OCI-LY3 (cell line): ENCODE measurements at regions not wholly inside any gene's neighbourhood (a gene's known extent, or its start where the extent isn't known, plus 50 kb on each side); places are given as distances from the start of the nearest gene placed in this dataset.

Source experiments
- H2AFZ ChIP-seq: fragments of 200-600, 300-600 bp; shearing (Covaris generic); 2 replicates; pipeline ENCODE4 v1.6.0; 2014; ENCODE audit warnings: antibody characterized with exemption, low read depth, low read length
- H3K27ac ChIP-seq: fragments of 200-600, 300-600 bp; sonication (generic); 2 replicates; pipeline ENCODE4 v1.5.1; 2014; ENCODE audit warnings: mild to moderate bottlenecking, low read length, moderate library complexity, mixed read lengths
- H3K27me3 ChIP-seq: fragments of 200-600, 300-600 bp; sonication (generic); 2 replicates; pipeline ENCODE4 v1.6.1; 2014; ENCODE audit warnings: low read depth, low read length, mixed read lengths
- H3K36me3 ChIP-seq: fragments of 200-600, 300-600 bp; sonication (generic); replicated peaks from 2 replicates; pipeline ENCODE3; 2014; ENCODE audit warnings: low read depth, low read length, mixed read lengths
- H3K4me1 ChIP-seq: fragments of 300-600, 200-600 bp; sonication (generic); 2 replicates; pipeline ENCODE4 v1.6.1; 2014; ENCODE audit warnings: low read length, mixed read lengths
- H3K4me2 ChIP-seq: fragments of 200-600, 300-600 bp; sonication (generic); 2 replicates; pipeline ENCODE4 v1.6.1; 2014; ENCODE audit warnings: low read length, mixed read lengths
- H3K4me3 ChIP-seq: fragments of 300-600, 200-600 bp; sonication (generic); 2 replicates; pipeline ENCODE4 v1.5.1; 2014; ENCODE audit warnings: antibody characterized with exemption, mild to moderate bottlenecking, low read length, moderate library complexity
- H3K79me2 ChIP-seq: fragments of 300-600, 200-600 bp; shearing (Covaris generic); 2 replicates; pipeline ENCODE4 v1.6.1; 2014; ENCODE audit warnings: mild to moderate bottlenecking, low read length, mixed read lengths
- H3K9ac ChIP-seq: fragments of 300-600, 200-600 bp; shearing (Covaris generic); 2 replicates; pipeline ENCODE4 v1.6.0; 2014; ENCODE audit warnings: mild to moderate bottlenecking, low read length, moderate library complexity
- H3K9me3 ChIP-seq: fragments of 200-600, 300-600 bp; shearing (Covaris generic); 2 replicates; pipeline ENCODE4 v1.6.1; 2014; ENCODE audit warnings: low read length, mixed read lengths; ENCODE audit not compliant: insufficient read depth
- H4K20me1 ChIP-seq: fragments of 200-600, 300-600 bp; sonication (generic); 2 replicates; pipeline ENCODE4 v1.6.1; 2016; ENCODE audit warnings: low read length, mixed read lengths; ENCODE audit not compliant: insufficient read depth
- EZH2phosphoT487 ChIP-seq: fragments of 200-600 bp; shearing (Covaris generic); IDR thresholded peaks from 2 replicates; pipeline ENCODE4 v1.6.1; 2018; ENCODE audit warnings: antibody characterized with exemption, mixed run types, low read depth
- TF ChIP-seq, protein P1 (sequence below): fragments of 200-600, 300-600 bp; sonication (generic); IDR thresholded peaks from 2 replicates; pipeline ENCODE4 v1.5.1; 2014; ENCODE audit warnings: antibody characterized with exemption, low read length, low read depth

DNA sequence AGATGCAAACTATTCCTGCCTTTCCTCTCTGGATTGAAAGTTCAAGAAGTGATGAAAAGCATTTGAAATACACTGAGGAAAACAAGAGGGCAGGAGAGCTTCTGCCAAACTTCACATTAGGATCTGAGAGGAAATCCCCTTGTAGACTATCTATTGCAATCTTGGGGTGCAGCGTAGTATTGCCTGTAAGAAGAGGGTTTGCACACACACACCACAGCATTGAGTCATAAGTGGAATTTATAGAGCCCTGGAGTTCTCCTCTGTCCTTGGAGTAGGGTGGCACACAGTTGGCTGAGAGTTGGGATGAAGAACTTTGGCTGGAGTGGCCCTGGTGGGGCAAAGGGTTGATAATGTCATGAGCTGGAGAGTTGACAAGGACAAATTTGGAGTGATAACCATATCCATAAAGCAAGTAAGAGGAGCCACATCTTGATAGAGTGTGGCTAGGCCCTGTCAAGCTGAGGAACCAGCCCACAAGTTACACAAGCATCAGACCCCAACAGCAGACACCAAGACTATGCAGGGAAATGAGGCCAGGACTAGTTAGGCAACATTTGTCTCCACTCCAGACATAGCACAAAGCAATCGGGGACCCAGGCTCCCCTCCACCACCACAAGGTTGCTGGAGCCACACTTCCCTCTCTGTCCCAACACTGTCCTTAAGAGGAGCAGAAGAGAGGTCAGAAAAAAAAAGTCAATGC, 520.9 kb downstream of the KLF5 start:
- Histone ChIP-seq H3K9me3 (no peaks in the 10 kb centered on the region), H3K27ac (no peak overlapping the region), H4K20me1 (no peaks in the 10 kb centered on the region), H2AFZ (no peak overlapping the region), H3K36me3 (no peaks in the 10 kb centered on the region), H3K9ac (no peak overlapping the region), H3K4me2 (no peak overlapping the region), H3K4me1 (no peaks in the 10 kb centered on the region), H3K27me3 (no peaks in the 10 kb centered on the region), H3K79me2 (no peaks in the 10 kb centered on the region), H3K4me3 (no peak overlapping the region)
- no peak for TF ChIP-seq EZH2phosphoT487
- TF ChIP-seq, protein P1, sequence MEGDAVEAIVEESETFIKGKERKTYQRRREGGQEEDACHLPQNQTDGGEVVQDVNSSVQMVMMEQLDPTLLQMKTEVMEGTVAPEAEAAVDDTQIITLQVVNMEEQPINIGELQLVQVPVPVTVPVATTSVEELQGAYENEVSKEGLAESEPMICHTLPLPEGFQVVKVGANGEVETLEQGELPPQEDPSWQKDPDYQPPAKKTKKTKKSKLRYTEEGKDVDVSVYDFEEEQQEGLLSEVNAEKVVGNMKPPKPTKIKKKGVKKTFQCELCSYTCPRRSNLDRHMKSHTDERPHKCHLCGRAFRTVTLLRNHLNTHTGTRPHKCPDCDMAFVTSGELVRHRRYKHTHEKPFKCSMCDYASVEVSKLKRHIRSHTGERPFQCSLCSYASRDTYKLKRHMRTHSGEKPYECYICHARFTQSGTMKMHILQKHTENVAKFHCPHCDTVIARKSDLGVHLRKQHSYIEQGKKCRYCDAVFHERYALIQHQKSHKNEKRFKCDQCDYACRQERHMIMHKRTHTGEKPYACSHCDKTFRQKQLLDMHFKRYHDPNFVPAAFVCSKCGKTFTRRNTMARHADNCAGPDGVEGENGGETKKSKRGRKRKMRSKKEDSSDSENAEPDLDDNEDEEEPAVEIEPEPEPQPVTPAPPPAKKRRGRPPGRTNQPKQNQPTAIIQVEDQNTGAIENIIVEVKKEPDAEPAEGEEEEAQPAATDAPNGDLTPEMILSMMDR: no peak

DNA sequence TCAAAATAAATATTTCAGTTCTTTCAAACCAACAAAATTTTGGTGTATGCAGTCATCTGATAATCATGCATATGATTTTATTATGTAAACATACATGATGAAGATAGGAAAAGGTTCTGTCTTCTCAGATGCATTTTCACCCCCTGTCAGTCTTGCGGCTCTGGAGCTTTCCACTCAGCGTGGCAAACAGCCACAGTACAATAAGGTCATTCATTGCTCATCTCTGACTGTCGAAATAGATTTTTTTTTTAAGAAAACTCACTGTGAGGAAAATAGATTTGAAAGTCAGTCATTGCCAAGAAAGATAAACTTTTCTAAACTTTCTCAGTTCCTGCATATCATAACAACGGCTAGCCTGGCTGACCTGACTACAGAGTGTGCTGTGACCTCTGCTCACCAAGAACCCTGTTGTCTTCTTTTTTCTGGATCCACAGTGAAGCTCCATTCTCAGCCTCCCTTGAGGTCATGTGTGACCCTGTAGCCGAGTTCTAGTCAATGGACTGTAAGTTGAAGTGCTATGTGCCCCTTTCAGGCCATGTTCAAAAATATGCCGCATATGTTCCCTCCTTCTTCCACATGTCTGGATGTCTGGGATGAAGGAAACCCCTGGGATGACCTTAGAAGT, 519.6 kb downstream of the KLF5 start:
- Histone ChIP-seq H3K4me3 (no peak overlapping the region), H3K36me3 (no peaks in the 10 kb centered on the region), H3K9me3 (no peaks in the 10 kb centered on the region), H3K9ac (no peak overlapping the region), H3K27me3 (no peaks in the 10 kb centered on the region), H3K4me2 (no peak overlapping the region), H2AFZ (no peak overlapping the region), H3K27ac (no peak overlapping the region), H4K20me1 (no peaks in the 10 kb centered on the region), H3K79me2 (no peaks in the 10 kb centered on the region), H3K4me1 (no peaks in the 10 kb centered on the region)
- TF ChIP-seq EZH2phosphoT487: no peak
- TF ChIP-seq, protein P1: no peak

DNA sequence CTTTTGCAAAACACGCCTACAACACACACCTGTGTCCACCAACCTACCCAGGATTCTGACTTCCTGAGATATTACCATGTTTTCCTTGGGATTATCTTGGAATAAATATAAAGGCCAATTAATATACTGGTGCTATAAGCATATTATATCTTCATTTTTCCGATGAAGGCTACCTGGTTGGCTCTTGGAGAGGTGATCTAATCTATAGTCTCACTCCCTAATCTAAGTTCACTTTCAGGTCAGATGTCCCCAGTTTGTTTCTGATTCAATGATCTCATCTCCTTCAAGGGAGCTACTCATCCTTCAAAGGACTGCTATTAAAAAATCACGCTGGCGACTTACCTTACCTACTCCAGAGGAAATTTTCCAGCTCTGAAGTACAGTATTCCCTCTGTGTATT, 517.5 kb downstream of the KLF5 start:
- Histone ChIP-seq H3K36me3 (no peaks in the 10 kb centered on the region), H2AFZ (no peak overlapping the region), H3K9me3 (no peaks in the 10 kb centered on the region), H3K27me3 (no peaks in the 10 kb centered on the region), H3K27ac (no peak overlapping the region), H3K4me2 (no peak overlapping the region), H3K4me1 (no peaks in the 10 kb centered on the region), H3K79me2 (no peaks in the 10 kb centered on the region), H3K4me3 (no peak overlapping the region), H4K20me1 (no peaks in the 10 kb centered on the region), H3K9ac (no peak overlapping the region)
- TF ChIP-seq, protein P1: no peak
- no peak for TF ChIP-seq EZH2phosphoT487

DNA sequence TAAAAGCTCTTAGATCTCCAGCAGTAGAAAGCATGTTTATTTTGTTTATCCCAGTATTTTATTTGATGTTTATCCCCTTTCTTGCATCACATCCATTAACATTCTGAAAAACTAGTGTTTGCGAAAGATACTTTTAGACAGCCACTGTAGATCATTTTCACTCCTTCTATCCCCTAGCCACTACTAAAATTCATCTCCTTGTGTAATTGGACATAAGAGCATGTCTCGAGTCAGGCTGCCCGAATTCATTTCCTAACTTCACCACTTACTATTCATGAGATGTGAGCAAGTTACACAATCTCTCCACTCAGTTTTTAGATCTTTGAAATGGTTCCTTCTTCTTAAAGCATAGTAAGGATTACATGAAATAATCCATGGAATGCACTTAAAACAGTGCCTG, 514.0 kb downstream of the KLF5 start:
- H3K9me3 ChIP-seq: no peaks in the 10 kb centered on the region
- no peaks in the 10 kb centered on the region for H3K27me3 ChIP-seq
- H3K36me3 ChIP-seq: no peaks in the 10 kb centered on the region
- no peak overlapping the region for H3K9ac ChIP-seq
- no peaks in the 10 kb centered on the region for H4K20me1 ChIP-seq
- no peak overlapping the region for H3K27ac ChIP-seq
- no peaks in the 10 kb centered on the region for H3K79me2 ChIP-seq
- no peaks in the 10 kb centered on the region for H3K4me1 ChIP-seq
- no peak for TF ChIP-seq EZH2phosphoT487
- TF ChIP-seq, protein P1: no peak
- H3K4me3 ChIP-seq: no peak overlapping the region
- H3K4me2 ChIP-seq: no peak overlapping the region
- H2AFZ ChIP-seq: no peak overlapping the region
